Keratinocyte (primary cell): ENCODE measurements at regions not wholly inside any gene's neighbourhood (a gene's known extent, or its start where the extent isn't known, plus 50 kb on each side); places are given as distances from the start of the nearest gene placed in this dataset.
A peak's percentile ranks its signal among the peaks of the same experiment; 100 is the strongest.

Experiments used
- DNase-seq: peaks from one replicate; pipeline ENCODE4 v3.0.0-alpha.2; 2011; ENCODE audit warnings: low read depth, missing footprints, low spot score
- FAIRE-seq: peaks from 2 replicates; lab custom pipeline; 2011; peaks lifted over from hg19 to GRCh38; lab: Jason Lieb, UNC
- H2AFZ ChIP-seq: 2 replicates; pipeline ENCODE4 v1.6.0; 2012; ENCODE audit warnings: low read length, control low read depth, inconsistent platforms; ENCODE audit not compliant: control insufficient read depth
- H3K27ac ChIP-seq: 2 replicates; pipeline ENCODE4 v1.5.1; 2011; ENCODE audit warnings: low read length; ENCODE audit not compliant: control insufficient read depth, insufficient read depth
- H3K27me3 ChIP-seq: 3 replicates; pipeline ENCODE4 v1.6.0; 2011; ENCODE audit warnings: low read length; ENCODE audit not compliant: control insufficient read depth, insufficient read depth; ENCODE audit errors: extremely low read depth
- H3K36me3 ChIP-seq, 2 experiments: 2 replicates in 1 of 2; 3 replicates in 1 of 2; pipeline ENCODE4 v1.5.1; 2011; ENCODE audit warnings: low read length in 2 of 2, mild to moderate bottlenecking in 1 of 2; ENCODE audit not compliant: control insufficient read depth in 2 of 2, insufficient read depth in 2 of 2; ENCODE audit errors: extremely low read depth in 1 of 2
- H3K4me1 ChIP-seq: 3 replicates; pipeline ENCODE4 v1.5.1; 2011; ENCODE audit warnings: low read length; ENCODE audit not compliant: control insufficient read depth, insufficient read depth; ENCODE audit errors: extremely low read depth
- H3K4me2 ChIP-seq: 3 replicates; pipeline ENCODE4 v1.6.0; 2011; ENCODE audit warnings: low read depth, low read length; ENCODE audit not compliant: control insufficient read depth, insufficient read depth; ENCODE audit errors: extremely low read depth
- H3K4me3 ChIP-seq, 3 experiments: fragments of 200-600 bp in 1 of 3; sonication (generic) in 1 of 3; 2 replicates in 2 of 3; 3 replicates in 1 of 3; pipeline ENCODE4 v1.5.1; 2011 to 2016; ENCODE audit warnings: low read length in 3 of 3, mild to moderate bottlenecking in 3 of 3, control low read depth in 2 of 3, inconsistent platforms in 1 of 3, low read depth in 1 of 3, mixed read lengths in 1 of 3, mixed run types in 1 of 3, moderate library complexity in 1 of 3; ENCODE audit not compliant: control insufficient read depth in 2 of 3, insufficient read depth in 2 of 3; ENCODE audit errors: extremely low read depth in 1 of 3
- H3K79me2 ChIP-seq: 2 replicates; pipeline ENCODE4 v1.6.0; 2012; ENCODE audit warnings: low read length; ENCODE audit not compliant: control insufficient read depth, insufficient read depth
- H3K9ac ChIP-seq: 3 replicates; pipeline ENCODE4 v1.6.0; 2011; ENCODE audit warnings: low read length; ENCODE audit not compliant: control insufficient read depth, insufficient read depth; ENCODE audit errors: extremely low read depth
- H3K9me1 ChIP-seq: 3 replicates; pipeline ENCODE4 v1.6.0; 2011; ENCODE audit warnings: low read length; ENCODE audit not compliant: control insufficient read depth, insufficient read depth; ENCODE audit errors: extremely low read depth
- H3K9me3 ChIP-seq: 2 replicates; pipeline ENCODE4 v1.5.1; 2012; ENCODE audit warnings: low read depth, low read length; ENCODE audit not compliant: control insufficient read depth
- H4K20me1 ChIP-seq: 3 replicates; pipeline ENCODE4 v1.6.0; 2011; ENCODE audit warnings: low read length; ENCODE audit not compliant: control insufficient read depth, insufficient read depth; ENCODE audit errors: extremely low read depth
- EZH2 ChIP-seq: IDR thresholded peaks from one replicate; pipeline ENCODE4 v1.6.1; 2012; ENCODE audit warnings: inconsistent platforms, mild to moderate bottlenecking, low read length, moderate library complexity
- dilution Hi-C: fragments of 300-500 bp; cut with MboI; formaldehyde crosslinking; loops from one replicate; pipeline ENCODE4 v1.7.0; 2020; ENCODE audit warnings: low sequenced_read_pairs; ENCODE audit not compliant: extremely low pct_ligation_motif_present
- TF ChIP-seq, protein P1 (sequence below), 3 experiments: IDR thresholded peaks in 1 of 3; conservative IDR thresholded peaks in 1 of 3; optimal IDR thresholded peaks in 1 of 3; 2 replicates in 2 of 3; 3 replicates in 1 of 3; pipeline versions ENCODE3 to v1.5.1; 2011; ENCODE audit warnings: low read length in 3 of 3, mild to moderate bottlenecking in 3 of 3, moderate library complexity in 2 of 3, control low read depth in 1 of 3, inconsistent platforms in 1 of 3; ENCODE audit not compliant: insufficient read depth in 2 of 3; ENCODE audit errors: extremely low read depth in 1 of 3

DNA sequence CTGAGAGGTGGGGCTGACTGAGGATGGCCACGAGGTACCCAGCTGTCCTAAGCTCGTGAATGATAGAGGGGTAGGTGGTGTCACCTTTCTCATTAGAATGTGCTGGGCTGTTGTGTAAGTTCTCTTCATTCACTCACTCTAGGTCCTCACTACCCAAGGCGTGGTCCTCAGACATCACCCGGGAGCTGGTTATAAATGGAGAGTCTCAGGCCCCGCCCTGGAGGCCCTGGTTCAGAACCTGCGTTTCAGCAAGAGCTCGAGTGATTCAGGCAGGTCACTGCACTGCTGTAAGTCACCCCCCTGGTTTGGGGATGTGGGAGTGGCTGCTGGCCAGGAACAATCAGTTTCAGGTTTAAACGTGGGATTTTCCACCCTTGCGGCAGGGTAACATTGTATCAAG is 139.8 kb downstream of the FOXL1 start:
- H4K20me1 ChIP-seq, result no peaks in the 10 kb centered on the region
- H3K27me3 ChIP-seq, result no peaks in the 10 kb centered on the region
- TF ChIP-seq, protein P1, sequence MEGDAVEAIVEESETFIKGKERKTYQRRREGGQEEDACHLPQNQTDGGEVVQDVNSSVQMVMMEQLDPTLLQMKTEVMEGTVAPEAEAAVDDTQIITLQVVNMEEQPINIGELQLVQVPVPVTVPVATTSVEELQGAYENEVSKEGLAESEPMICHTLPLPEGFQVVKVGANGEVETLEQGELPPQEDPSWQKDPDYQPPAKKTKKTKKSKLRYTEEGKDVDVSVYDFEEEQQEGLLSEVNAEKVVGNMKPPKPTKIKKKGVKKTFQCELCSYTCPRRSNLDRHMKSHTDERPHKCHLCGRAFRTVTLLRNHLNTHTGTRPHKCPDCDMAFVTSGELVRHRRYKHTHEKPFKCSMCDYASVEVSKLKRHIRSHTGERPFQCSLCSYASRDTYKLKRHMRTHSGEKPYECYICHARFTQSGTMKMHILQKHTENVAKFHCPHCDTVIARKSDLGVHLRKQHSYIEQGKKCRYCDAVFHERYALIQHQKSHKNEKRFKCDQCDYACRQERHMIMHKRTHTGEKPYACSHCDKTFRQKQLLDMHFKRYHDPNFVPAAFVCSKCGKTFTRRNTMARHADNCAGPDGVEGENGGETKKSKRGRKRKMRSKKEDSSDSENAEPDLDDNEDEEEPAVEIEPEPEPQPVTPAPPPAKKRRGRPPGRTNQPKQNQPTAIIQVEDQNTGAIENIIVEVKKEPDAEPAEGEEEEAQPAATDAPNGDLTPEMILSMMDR (optimal IDR thresholded peaks at IDR 0.05 in 1 of 3, IDR thresholded peaks at IDR 0.05 in 1 of 3, conservative IDR thresholded peaks at IDR 0.05 in 1 of 3; ENCODE audit: extremely low read depth in 1 of 3, insufficient read depth in 2 of 3, low read length in 3 of 3), result no peak
- TF ChIP-seq EZH2, result no peak
- H3K4me1 ChIP-seq, result no peaks in the 10 kb centered on the region
- H3K79me2 ChIP-seq, result no peaks in the 10 kb centered on the region
- no peak overlapping the region for H3K9ac ChIP-seq
- no peak for DNase-seq
- H3K9me1 ChIP-seq, result no peaks in the 10 kb centered on the region
- H3K9me3 ChIP-seq, result no peaks in the 10 kb centered on the region
- H2AFZ ChIP-seq, result peak overlapping the region; percentile 23
- no peaks in the 10 kb centered on the region for H3K36me3 ChIP-seq
- H3K27ac ChIP-seq, result no peak overlapping the region
- dilution Hi-C loops, result no loop called here
- H3K4me2 ChIP-seq, result peak overlapping the region; percentile 13
- H3K4me3 ChIP-seq, result no peak overlapping the region
- FAIRE-seq, result peak; percentile 32

DNA sequence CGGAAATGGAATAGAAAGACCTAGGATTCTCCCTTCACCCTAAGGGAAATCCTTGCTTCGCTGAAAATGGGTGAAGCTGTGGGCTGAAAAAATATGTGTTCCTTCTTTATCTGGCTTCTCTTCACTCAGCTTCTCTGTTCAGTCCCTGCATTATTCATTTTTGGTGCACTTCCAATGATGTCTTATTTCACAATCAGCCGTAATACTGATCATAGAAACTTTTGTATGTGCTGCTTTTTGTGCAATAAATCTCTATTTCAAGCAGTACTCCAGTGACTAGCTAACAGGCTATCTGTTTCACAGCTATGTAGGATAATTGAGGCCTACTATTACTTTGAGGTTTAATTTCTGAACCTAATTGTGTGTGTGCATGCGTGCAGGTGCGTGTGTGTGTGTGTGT is 144.6 kb downstream of the FOXL1 start:
- no peak overlapping the region for H2AFZ ChIP-seq
- dilution Hi-C loops, result no loop called here
- peaks cover 15% of the 10 kb centered on the region for H3K27me3 ChIP-seq

More for the DNA sequence above, 144.6 kb downstream of the FOXL1 start:
- Histone ChIP-seq H3K4me2 (no peak overlapping the region), H3K27ac (no peak overlapping the region), H3K79me2 (no peaks in the 10 kb centered on the region), H3K9ac (no peak overlapping the region), H3K4me1 (no peaks in the 10 kb centered on the region), H3K9me3 (no peaks in the 10 kb centered on the region), H4K20me1 (no peaks in the 10 kb centered on the region), H3K9me1 (no peaks in the 10 kb centered on the region), H3K36me3 (no peaks in the 10 kb centered on the region), H3K4me3 (no peak overlapping the region)
- TF ChIP-seq, protein P1 (optimal IDR thresholded peaks at IDR 0.05 in 1 of 3, IDR thresholded peaks at IDR 0.05 in 1 of 3, conservative IDR thresholded peaks at IDR 0.05 in 1 of 3; ENCODE audit: extremely low read depth in 1 of 3, insufficient read depth in 2 of 3, low read length in 3 of 3), result no peak
- no peak for TF ChIP-seq EZH2
- no peak for FAIRE-seq
- DNase-seq, result no peak
